SKM-1 (cell line): ENCODE measurements at regions not wholly inside any gene's neighbourhood (a gene's known extent, or its start where the extent isn't known, plus 50 kb on each side); places are given as distances from the start of the nearest gene placed in this dataset.
"Not testable (repeated sequence)": the region's sequence is repeated elsewhere in the genome, so short reads cannot be mapped to it uniquely, and the experiment has no call there.

Source experiments
- DNase-seq: peaks from one replicate; lab custom pipeline; 2025; ENCODE audit not compliant: unreplicated experiment; lab: John Stamatoyannopoulos, UW

GRCh38 chr6:120384671-120385070 lies 949.6 kb downstream of the TBC1D32 start:
- no peak for DNase-seq

GRCh38 chr6:120383681-120384080 lies 950.6 kb downstream of the TBC1D32 start:
- no peak for DNase-seq

GRCh38 chr6:120378582-120379220 lies 955.6 kb downstream of the TBC1D32 start:
- no peak for DNase-seq

- peak; percentile 2 for DNase-seq
Observed at GRCh38 chr6:120373185-120373584, 961.1 kb downstream of the TBC1D32 start.

GRCh38 chr6:120363429-120363828 lies 970.9 kb downstream of the TBC1D32 start:
- no peak for DNase-seq

- not testable (repeated sequence) for DNase-seq
Observed at GRCh38 chr6:120358535-120358934, 975.7 kb downstream of the TBC1D32 start.

GRCh38 chr6:120357447-120357846 lies 976.8 kb downstream of the TBC1D32 start:
- DNase-seq, result no peak

GRCh38 chr6:120355822-120356221 lies 978.5 kb downstream of the TBC1D32 start:
- DNase-seq, result no peak

GRCh38 chr6:120354452-120355098 lies 979.7 kb downstream of the TBC1D32 start:
- no peak for DNase-seq

GRCh38 chr6:120352491-120352890 lies 981.8 kb downstream of the TBC1D32 start:
- no peak for DNase-seq

- DNase-seq, result no peak
Observed at GRCh38 chr6:120348926-120349325, 985.4 kb downstream of the TBC1D32 start.

- no peak for DNase-seq
Observed at GRCh38 chr6:120328521-120328920, 979.0 kb upstream of the MAN1A1 start.

GRCh38 chr6:120320481-120321162 lies 971.1 kb upstream of the MAN1A1 start:
- DNase-seq, result no peak

- no peak for DNase-seq
Observed at GRCh38 chr6:120304223-120304622, 954.7 kb upstream of the MAN1A1 start.

GRCh38 chr6:120303527-120303926 lies 954.0 kb upstream of the MAN1A1 start:
- DNase-seq, result no peak

- no peak for DNase-seq
Observed at GRCh38 chr6:120302041-120302440, 952.5 kb upstream of the MAN1A1 start.

- no peak for DNase-seq
Observed at GRCh38 chr6:120290964-120291363, 941.4 kb upstream of the MAN1A1 start.

- DNase-seq, result no peak
Observed at GRCh38 chr6:120282005-120282404, 932.4 kb upstream of the MAN1A1 start.

GRCh38 chr6:120279466-120280167 lies 930.1 kb upstream of the MAN1A1 start:
- no peak for DNase-seq

- no peak for DNase-seq
Observed at GRCh38 chr6:120278689-120279396, 929.3 kb upstream of the MAN1A1 start.

GRCh38 chr6:120274547-120274946 lies 925.0 kb upstream of the MAN1A1 start:
- peak; percentile 5 for DNase-seq
